ENCODE measurements at regions not wholly inside any gene's neighbourhood (a gene's known extent, or its start where the extent isn't known, plus 50 kb on each side); places are given as distances from the start of the nearest gene placed in this dataset.

GRCh38 chr6:156046268-156046665 is 590.6 kb upstream of the NOX3 start:
- TF ChIP-seq CTCF (conservative IDR thresholded peaks at IDR 0.05; ENCODE audit: low read depth in 2 of 2): no peak
- TF ChIP-seq EZH2 (IDR thresholded peaks at IDR 0.05; ENCODE audit: low read depth, unreplicated experiment): no peak
- no peak for TF ChIP-seq CREB1 (CRISPR knock-in tag; IDR thresholded peaks at IDR 0.05; ENCODE audit: low read depth)
- TF ChIP-seq POLR2AphosphoS5 (IDR thresholded peaks at IDR 0.05; ENCODE audit: low read depth): no peak

All from GM23338 (cell line).